RWPE1 (cell line): ENCODE measurements at regions not wholly inside any gene's neighbourhood (a gene's known extent, or its start where the extent isn't known, plus 50 kb on each side); places are given as distances from the start of the nearest gene placed in this dataset.

Source experiments
- CTCF ChIA-PET: fragments of 350-600 bp; sonication (Branson Sonifier 250); formaldehyde crosslinking; extraction: SDS; loops from one replicate; lab custom pipeline; 2021; lab: Yijun Ruan, JAX
- POLR2A ChIA-PET: fragments of 400-600 bp; formaldehyde crosslinking; extraction: SDS; loops from one replicate; lab custom pipeline; 2020; ENCODE audit warnings: antibody characterized with exemption; ENCODE audit not compliant: low non-redundant PET; lab: Yijun Ruan, JAX
- DNase-seq: peaks from one replicate; pipeline ENCODE4 v3.0.0; 2012; ENCODE audit warnings: low spot score
- H3K27ac ChIP-seq: fragments of 450-650 bp; 2 replicates; pipeline ENCODE4 v1.5.1; 2017
- TF ChIP-seq, protein P1 (sequence below): fragments of 450-650 bp; conservative IDR thresholded peaks from 2 replicates; pipeline ENCODE4 v1.5.1; 2017; ENCODE audit warnings: low read depth, mild to moderate bottlenecking

DNA sequence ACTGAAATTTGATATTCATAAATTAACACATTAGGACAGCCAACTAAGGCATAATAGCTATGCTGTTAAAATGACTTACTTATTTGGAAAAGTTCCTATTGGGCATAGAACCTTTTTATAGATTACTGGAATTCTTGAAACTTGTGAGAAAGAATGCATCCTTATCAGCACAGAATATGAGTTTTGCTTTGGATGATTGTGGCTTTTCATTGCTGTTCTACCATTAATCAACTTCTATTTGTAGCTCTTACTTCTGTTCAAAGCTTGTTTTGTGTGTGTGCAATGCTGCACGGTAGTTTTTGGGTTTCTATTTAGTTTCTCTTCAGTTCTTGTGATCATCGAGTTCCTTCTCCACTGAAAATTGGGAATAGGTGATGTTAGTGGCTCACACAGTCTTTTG lies 152.4 kb upstream of the PELI2 start:
- H3K27ac ChIP-seq: no peak overlapping the region
- no peak for DNase-seq
- POLR2A ChIA-PET: no interaction called here
- CTCF ChIA-PET: interaction anchor here (0.7 kb wide), 1 partner anchor 150 kb away, joined by 3 read pairs; no protein-coding TSS in a partner anchor
- TF ChIP-seq, protein P1, sequence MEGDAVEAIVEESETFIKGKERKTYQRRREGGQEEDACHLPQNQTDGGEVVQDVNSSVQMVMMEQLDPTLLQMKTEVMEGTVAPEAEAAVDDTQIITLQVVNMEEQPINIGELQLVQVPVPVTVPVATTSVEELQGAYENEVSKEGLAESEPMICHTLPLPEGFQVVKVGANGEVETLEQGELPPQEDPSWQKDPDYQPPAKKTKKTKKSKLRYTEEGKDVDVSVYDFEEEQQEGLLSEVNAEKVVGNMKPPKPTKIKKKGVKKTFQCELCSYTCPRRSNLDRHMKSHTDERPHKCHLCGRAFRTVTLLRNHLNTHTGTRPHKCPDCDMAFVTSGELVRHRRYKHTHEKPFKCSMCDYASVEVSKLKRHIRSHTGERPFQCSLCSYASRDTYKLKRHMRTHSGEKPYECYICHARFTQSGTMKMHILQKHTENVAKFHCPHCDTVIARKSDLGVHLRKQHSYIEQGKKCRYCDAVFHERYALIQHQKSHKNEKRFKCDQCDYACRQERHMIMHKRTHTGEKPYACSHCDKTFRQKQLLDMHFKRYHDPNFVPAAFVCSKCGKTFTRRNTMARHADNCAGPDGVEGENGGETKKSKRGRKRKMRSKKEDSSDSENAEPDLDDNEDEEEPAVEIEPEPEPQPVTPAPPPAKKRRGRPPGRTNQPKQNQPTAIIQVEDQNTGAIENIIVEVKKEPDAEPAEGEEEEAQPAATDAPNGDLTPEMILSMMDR: no peak

GRCh38 chr14:55968741-55969140 lies 149.5 kb upstream of the PELI2 start:
- ChIA-PET POLR2A (no interaction called here), CTCF (no interaction called here)
- no peak for DNase-seq
- TF ChIP-seq, protein P1: no peak
- no peak overlapping the region for H3K27ac ChIP-seq

DNA sequence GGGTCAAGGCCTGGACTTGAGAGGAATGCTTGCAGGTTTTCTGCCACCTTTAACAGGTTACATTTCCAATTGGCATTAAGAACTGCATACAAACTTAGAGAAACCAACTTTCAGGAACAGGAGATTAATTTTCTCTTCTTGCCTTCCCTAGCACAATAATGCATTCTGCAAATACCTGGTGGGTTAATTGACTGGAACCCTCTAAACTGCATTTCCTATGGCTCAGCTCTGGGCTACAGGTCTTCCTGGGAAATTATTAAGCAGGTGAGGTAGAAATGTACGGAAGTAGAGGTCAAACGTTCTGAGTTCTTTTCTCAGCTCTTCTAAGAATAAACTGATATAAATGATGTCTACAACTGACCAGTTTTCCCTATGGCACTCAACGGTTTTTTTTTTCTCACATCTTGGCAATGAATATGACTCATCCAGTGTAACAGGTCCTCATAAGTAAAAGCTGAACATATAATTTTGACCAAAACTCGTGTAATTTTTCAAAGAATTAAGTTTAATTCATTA lies 144.9 kb upstream of the PELI2 start:
- H3K27ac ChIP-seq: no peak overlapping the region
- no peak for DNase-seq
- TF ChIP-seq, protein P1: no peak
- POLR2A ChIA-PET: no interaction called here
- CTCF ChIA-PET: no interaction called here

DNA sequence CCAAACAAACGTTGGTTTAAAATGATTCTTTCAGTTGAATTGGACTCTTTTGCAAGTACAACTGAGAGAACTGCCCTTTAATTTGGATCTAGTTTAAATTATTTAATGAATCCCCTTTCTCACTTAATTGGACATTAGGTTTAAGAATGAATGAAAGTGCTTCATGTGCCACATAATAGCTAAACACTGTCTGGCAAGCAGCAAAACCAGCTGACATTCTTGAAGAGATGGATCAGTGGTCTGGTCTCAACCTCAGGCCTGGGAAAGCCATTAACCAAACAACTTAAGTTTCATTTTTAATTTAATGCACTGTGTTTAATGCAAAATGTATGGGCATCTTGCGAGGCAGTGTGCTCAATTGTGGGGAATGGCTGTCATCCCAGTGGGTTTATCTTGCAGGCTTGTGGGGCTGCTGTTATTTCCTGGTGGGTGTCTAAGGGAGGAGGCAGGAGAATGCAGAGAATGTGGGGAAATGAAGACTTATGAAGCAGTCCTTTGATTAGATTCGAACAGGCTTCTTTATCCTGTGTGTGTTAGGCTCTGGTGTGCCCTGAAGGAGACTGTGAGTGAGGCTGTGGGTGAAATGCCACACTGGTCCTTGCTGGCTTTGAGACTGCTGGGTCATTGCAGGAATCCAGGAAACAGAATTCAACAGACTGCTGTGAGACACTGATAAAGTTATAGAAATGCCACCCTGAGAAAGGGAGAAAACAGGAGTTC lies 144.1 kb upstream of the PELI2 start:
- POLR2A ChIA-PET: no interaction called here
- TF ChIP-seq, protein P1: no peak
- no peak overlapping the region for H3K27ac ChIP-seq
- DNase-seq: no peak
- CTCF ChIA-PET: no interaction called here

GRCh38 chr14:55975281-55975910 lies 142.8 kb upstream of the PELI2 start:
- ChIA-PET CTCF (no interaction called here), POLR2A (no interaction called here)
- TF ChIP-seq, protein P1: no peak
- no peak overlapping the region for H3K27ac ChIP-seq
- DNase-seq: no peak

- CTCF ChIA-PET: no interaction called here
- TF ChIP-seq, protein P1: no peak
- H3K27ac ChIP-seq: no peak overlapping the region
- no peak for DNase-seq
- POLR2A ChIA-PET: no interaction called here
Observed at GRCh38 chr14:55976219-55976618, 142.0 kb upstream of the PELI2 start.
